ENCODE measurements at regions not wholly inside any gene's neighbourhood (a gene's known extent, or its start where the extent isn't known, plus 50 kb on each side); places are given as distances from the start of the nearest gene placed in this dataset.

DNA sequence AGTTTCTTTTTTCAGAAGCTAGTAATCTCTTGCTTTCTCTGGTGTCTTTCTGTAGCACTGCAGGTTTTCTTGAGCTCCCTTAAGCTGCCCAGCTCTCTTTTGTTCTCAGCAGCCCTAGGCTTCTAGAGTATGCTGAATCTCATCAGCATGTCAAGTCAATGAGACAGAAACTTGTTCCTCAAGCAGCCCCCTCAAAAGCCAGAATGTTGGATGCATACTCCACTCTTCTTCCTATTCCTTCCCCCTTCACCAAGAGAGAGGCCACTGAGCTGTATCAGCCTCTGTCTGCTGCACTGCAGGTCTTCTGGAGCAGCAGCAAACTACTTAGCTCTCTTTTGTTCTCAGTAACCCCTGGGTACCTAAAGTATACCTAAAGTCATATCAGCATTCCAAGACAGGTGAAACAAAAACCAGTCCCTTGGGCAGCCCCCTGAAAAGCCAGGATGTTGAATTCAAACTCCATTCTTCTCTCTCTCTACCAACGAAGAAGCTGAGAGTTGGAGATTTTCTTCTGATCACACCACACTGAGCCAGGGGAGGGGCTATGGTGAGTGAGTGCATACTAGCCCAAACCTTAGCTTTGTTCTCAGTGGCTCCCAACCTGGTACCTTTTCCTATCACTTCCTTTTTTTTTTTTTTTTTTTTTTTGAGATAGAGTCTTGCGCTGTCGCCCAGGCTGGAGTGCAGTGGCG lies 73.3 kb upstream of the WAC start:
- SMC1A ChIA-PET (ENCODE audit: uncharacterized antibody, unreplicated experiment): no interaction called here
- Histone ChIP-seq H3K4me2 (ENCODE audit: control insufficient read depth, insufficient read depth) (no peak overlapping the region; the same call in 1 of the 2 replicates), H4K20me1 (ENCODE audit: control insufficient read depth, insufficient read depth) (no peaks in the 10 kb centered on the region), H2AFZ (ENCODE audit: control insufficient read depth, low read depth, low read length) (no peak overlapping the region), H3K36me3 (ENCODE audit: control insufficient read depth in 2 of 2, insufficient read depth in 2 of 2, low read length in 1 of 2) (no peaks in the 10 kb centered on the region), H3K4me1 (ENCODE audit: control insufficient read depth, insufficient read depth, low read length) (no peaks in the 10 kb centered on the region), H3K9ac (ENCODE audit: control insufficient read depth, insufficient read depth, low read length) (no peak overlapping the region), H3K27me3 (replicated peaks in 1 of 2; ENCODE audit: control insufficient read depth in 2 of 2, insufficient read depth in 2 of 2, low read length in 1 of 2) (peaks cover 0 to 2% of the 10 kb centered on the region in 2 experiments; a peak in 1 of 4 replicates), H3K27ac (ENCODE audit: control insufficient read depth, insufficient read depth) (no peak overlapping the region), H3K79me2 (ENCODE audit: control insufficient read depth, insufficient read depth, low read length) (no peaks in the 10 kb centered on the region), H3K4me3 (no peak overlapping the region), H3K9me3 (replicated peaks; ENCODE audit: control insufficient read depth, insufficient read depth, low read length) (no peaks in the 10 kb centered on the region)
- intact Hi-C loops (cut with micrococcal nuclease; ENCODE audit: unreplicated experiment): no loop called here
- peak; percentile 62 for ATAC-seq
- FAIRE-seq: no peak
- BruUV-seq (replicated peaks): no TSS peak
- DNase-seq (ENCODE audit: low read depth, low spot score): no peak
- RAD21 ChIA-PET (ENCODE audit: unreplicated experiment): no interaction called here
- CTCF ChIA-PET: no interaction called here
- POLR2A ChIA-PET: no interaction called here
- in situ Hi-C loops (cut with MboI): no loop called here
- WGBS (ENCODE audit: insufficient coverage, insufficient replicate concordance, low lambda C conversion rate, missing lambda C conversion rate): 88% methylated on average over 1 of the region's 4 CpGs
- TF ChIP-seq ZBTB33 (IDR thresholded peaks at IDR 0.05) (no peak), MTA3 (IDR thresholded peaks at IDR 0.05; ENCODE audit: borderline replicate concordance, low read length) (no peak), BACH1 (IDR thresholded peaks at IDR 0.05; ENCODE audit: borderline replicate concordance) (no peak), SMARCA5 (IDR thresholded peaks at IDR 0.05) (no peak), E4F1 (IDR thresholded peaks at IDR 0.05; ENCODE audit: borderline replicate concordance, partially characterized antibody) (no peak), YBX1 (IDR thresholded peaks at IDR 0.05) (no peak), HDAC6 (IDR thresholded peaks at IDR 0.05; ENCODE audit: unreplicated experiment) (no peak), NFIC (IDR thresholded peaks at IDR 0.05; ENCODE audit: low read depth, low read length) (no peak), KAT2A (conservative IDR thresholded peaks at IDR 0.05; ENCODE audit: control insufficient read depth, low read depth, low read length) (no peak), EED (IDR thresholded peaks at IDR 0.05; ENCODE audit: low read depth) (no peak), SREBF2 (IDR thresholded peaks at IDR 0.05; ENCODE audit: low read length) (no peak)
- TF ChIP-seq, protein P1, sequence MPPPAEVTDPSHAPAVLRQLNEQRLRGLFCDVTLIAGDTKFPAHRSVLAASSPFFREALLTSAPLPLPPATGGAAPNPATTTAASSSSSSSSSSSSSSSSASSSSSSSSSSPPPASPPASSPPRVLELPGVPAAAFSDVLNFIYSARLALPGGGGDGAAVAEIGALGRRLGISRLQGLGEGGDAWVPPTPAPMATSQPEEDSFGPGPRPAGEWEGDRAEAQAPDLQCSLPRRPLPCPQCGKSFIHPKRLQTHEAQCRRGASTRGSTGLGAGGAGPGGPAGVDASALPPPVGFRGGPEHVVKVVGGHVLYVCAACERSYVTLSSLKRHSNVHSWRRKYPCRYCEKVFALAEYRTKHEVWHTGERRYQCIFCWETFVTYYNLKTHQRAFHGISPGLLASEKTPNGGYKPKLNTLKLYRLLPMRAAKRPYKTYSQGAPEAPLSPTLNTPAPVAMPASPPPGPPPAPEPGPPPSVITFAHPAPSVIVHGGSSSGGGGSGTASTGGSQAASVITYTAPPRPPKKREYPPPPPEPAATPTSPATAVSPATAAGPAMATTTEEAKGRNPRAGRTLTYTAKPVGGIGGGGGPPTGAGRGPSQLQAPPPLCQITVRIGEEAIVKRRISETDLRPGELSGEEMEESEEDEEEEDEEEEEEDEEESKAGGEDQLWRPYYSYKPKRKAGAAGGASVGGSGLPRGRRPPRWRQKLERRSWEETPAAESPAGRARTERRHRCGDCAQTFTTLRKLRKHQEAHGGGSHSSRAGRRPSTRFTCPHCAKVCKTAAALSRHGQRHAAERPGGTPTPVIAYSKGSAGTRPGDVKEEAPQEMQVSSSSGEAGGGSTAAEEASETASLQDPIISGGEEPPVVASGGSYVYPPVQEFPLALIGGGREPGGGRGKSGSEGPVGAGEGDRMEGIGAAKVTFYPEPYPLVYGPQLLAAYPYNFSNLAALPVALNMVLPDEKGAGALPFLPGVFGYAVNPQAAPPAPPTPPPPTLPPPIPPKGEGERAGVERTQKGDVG (CRISPR knock-in tag; IDR thresholded peaks at IDR 0.05): no peak
- TF ChIP-seq, protein P2, sequence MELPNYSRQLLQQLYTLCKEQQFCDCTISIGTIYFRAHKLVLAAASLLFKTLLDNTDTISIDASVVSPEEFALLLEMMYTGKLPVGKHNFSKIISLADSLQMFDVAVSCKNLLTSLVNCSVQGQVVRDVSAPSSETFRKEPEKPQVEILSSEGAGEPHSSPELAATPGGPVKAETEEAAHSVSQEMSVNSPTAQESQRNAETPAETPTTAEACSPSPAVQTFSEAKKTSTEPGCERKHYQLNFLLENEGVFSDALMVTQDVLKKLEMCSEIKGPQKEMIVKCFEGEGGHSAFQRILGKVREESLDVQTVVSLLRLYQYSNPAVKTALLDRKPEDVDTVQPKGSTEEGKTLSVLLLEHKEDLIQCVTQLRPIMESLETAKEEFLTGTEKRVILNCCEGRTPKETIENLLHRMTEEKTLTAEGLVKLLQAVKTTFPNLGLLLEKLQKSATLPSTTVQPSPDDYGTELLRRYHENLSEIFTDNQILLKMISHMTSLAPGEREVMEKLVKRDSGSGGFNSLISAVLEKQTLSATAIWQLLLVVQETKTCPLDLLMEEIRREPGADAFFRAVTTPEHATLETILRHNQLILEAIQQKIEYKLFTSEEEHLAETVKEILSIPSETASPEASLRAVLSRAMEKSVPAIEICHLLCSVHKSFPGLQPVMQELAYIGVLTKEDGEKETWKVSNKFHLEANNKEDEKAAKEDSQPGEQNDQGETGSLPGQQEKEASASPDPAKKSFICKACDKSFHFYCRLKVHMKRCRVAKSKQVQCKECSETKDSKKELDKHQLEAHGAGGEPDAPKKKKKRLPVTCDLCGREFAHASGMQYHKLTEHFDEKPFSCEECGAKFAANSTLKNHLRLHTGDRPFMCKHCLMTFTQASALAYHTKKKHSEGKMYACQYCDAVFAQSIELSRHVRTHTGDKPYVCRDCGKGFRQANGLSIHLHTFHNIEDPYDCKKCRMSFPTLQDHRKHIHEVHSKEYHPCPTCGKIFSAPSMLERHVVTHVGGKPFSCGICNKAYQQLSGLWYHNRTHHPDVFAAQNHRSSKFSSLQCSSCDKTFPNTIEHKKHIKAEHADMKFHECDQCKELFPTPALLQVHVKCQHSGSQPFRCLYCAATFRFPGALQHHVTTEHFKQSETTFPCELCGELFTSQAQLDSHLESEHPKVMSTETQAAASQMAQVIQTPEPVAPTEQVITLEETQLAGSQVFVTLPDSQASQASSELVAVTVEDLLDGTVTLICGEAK (IDR thresholded peaks at IDR 0.05; ENCODE audit: borderline replicate concordance): no peak

All from GM12878 (cell line).